OCI-LY3 (cell line): ENCODE measurements at regions not wholly inside any gene's neighbourhood (a gene's known extent, or its start where the extent isn't known, plus 50 kb on each side); places are given as distances from the start of the nearest gene placed in this dataset.

Experiments used
- H2AFZ ChIP-seq: fragments of 200-600, 300-600 bp; shearing (Covaris generic); 2 replicates; pipeline ENCODE4 v1.6.0; 2014; ENCODE audit warnings: antibody characterized with exemption, low read depth, low read length
- H3K27ac ChIP-seq: fragments of 200-600, 300-600 bp; sonication (generic); 2 replicates; pipeline ENCODE4 v1.5.1; 2014; ENCODE audit warnings: mild to moderate bottlenecking, low read length, moderate library complexity, mixed read lengths
- H3K27me3 ChIP-seq: fragments of 200-600, 300-600 bp; sonication (generic); 2 replicates; pipeline ENCODE4 v1.6.1; 2014; ENCODE audit warnings: low read depth, low read length, mixed read lengths
- H3K36me3 ChIP-seq: fragments of 200-600, 300-600 bp; sonication (generic); replicated peaks from 2 replicates; pipeline ENCODE3; 2014; ENCODE audit warnings: low read depth, low read length, mixed read lengths
- H3K4me1 ChIP-seq: fragments of 300-600, 200-600 bp; sonication (generic); 2 replicates; pipeline ENCODE4 v1.6.1; 2014; ENCODE audit warnings: low read length, mixed read lengths
- H3K4me2 ChIP-seq: fragments of 200-600, 300-600 bp; sonication (generic); 2 replicates; pipeline ENCODE4 v1.6.1; 2014; ENCODE audit warnings: low read length, mixed read lengths
- H3K4me3 ChIP-seq: fragments of 300-600, 200-600 bp; sonication (generic); 2 replicates; pipeline ENCODE4 v1.5.1; 2014; ENCODE audit warnings: antibody characterized with exemption, mild to moderate bottlenecking, low read length, moderate library complexity
- H3K79me2 ChIP-seq: fragments of 300-600, 200-600 bp; shearing (Covaris generic); 2 replicates; pipeline ENCODE4 v1.6.1; 2014; ENCODE audit warnings: mild to moderate bottlenecking, low read length, mixed read lengths
- H3K9ac ChIP-seq: fragments of 300-600, 200-600 bp; shearing (Covaris generic); 2 replicates; pipeline ENCODE4 v1.6.0; 2014; ENCODE audit warnings: mild to moderate bottlenecking, low read length, moderate library complexity
- H3K9me3 ChIP-seq: fragments of 200-600, 300-600 bp; shearing (Covaris generic); 2 replicates; pipeline ENCODE4 v1.6.1; 2014; ENCODE audit warnings: low read length, mixed read lengths; ENCODE audit not compliant: insufficient read depth
- H4K20me1 ChIP-seq: fragments of 200-600, 300-600 bp; sonication (generic); 2 replicates; pipeline ENCODE4 v1.6.1; 2016; ENCODE audit warnings: low read length, mixed read lengths; ENCODE audit not compliant: insufficient read depth
- CTCF ChIP-seq: fragments of 200-600, 300-600 bp; sonication (generic); IDR thresholded peaks from 2 replicates; pipeline ENCODE4 v1.5.1; 2014; ENCODE audit warnings: antibody characterized with exemption, low read length, low read depth
- EZH2phosphoT487 ChIP-seq: fragments of 200-600 bp; shearing (Covaris generic); IDR thresholded peaks from 2 replicates; pipeline ENCODE4 v1.6.1; 2018; ENCODE audit warnings: antibody characterized with exemption, mixed run types, low read depth

DNA sequence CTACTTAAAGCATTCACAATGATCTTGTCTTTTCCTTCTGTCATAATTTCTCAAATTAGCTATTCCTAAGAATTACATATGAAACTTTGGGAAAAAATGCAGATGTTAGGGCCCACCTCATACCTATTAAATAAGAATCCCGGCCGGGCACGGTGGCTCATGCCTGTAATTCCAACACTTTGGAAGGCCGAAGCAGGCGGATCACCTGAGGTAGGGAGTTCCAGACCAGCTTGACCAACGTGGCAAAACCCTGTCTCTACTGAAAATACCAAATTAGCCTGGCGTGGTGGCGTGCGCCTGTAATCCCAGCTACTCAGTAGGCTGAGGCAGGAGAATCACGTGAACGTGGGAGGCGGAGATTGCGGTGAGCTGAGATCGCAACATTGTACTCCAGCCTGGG is 158.4 kb upstream of the TLL1 start:
- Histone ChIP-seq H3K27ac (no peak overlapping the region), H4K20me1 (no peaks in the 10 kb centered on the region), H3K4me1 (peaks cover 6% of the 10 kb centered on the region; the same call in 1 of the 2 replicates), H3K36me3 (no peaks in the 10 kb centered on the region), H3K79me2 (no peaks in the 10 kb centered on the region), H3K27me3 (no peaks in the 10 kb centered on the region), H3K4me2 (no peak overlapping the region), H3K9ac (no peak overlapping the region), H3K4me3 (no peak overlapping the region), H2AFZ (no peak overlapping the region), H3K9me3 (no peaks in the 10 kb centered on the region)
- TF ChIP-seq EZH2phosphoT487, result no peak
- TF ChIP-seq CTCF, result no peak

DNA sequence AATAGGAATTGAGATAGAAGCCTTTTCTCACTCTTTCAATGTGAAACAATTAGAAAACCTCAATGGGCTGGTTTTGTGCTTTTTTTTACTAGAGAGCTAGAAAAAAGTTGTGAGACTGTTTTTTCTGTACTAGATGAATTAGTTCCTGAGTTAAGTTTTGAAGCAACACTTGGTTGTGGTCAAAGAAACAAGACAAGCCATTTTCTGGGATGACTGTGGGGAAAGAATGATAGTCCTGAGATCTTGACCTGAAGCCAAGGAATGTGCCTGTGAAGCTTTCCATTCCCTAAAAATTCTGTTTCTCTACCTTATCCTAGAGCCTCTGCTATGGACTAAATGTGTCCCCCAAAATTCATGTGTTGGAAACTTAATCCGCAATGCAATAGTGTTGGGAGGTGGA is 157.8 kb upstream of the TLL1 start:
- Histone ChIP-seq H2AFZ (no peak overlapping the region), H3K27ac (no peak overlapping the region), H3K27me3 (no peaks in the 10 kb centered on the region), H3K4me3 (no peak overlapping the region), H3K4me1 (peaks cover 6% of the 10 kb centered on the region; the same call in 1 of the 2 replicates), H3K9me3 (no peaks in the 10 kb centered on the region), H3K9ac (no peak overlapping the region), H4K20me1 (no peaks in the 10 kb centered on the region), H3K36me3 (no peaks in the 10 kb centered on the region), H3K79me2 (no peaks in the 10 kb centered on the region), H3K4me2 (no peak overlapping the region)
- TF ChIP-seq CTCF (no peak), EZH2phosphoT487 (no peak)

DNA sequence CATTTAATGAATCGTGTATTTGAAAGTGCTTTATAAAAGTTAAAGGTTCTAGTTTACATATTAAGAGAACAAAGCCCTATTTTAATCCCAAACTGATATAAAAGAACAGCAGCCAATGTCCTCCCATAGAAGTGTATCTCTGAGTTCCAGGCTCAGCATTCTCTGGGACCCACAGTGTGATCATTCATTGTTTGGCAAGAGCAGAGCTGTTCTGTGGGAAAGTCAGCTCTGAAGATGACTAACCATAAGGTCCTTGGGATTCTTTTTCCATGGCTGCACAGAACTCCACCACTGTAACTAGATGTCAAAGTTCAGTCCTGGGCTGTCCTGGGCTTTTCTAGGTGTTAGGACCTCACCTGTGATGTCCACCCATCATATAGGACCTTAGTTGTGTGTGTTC is 157.0 kb upstream of the TLL1 start:
- Histone ChIP-seq H3K27me3 (no peaks in the 10 kb centered on the region), H2AFZ (no peak overlapping the region), H4K20me1 (no peaks in the 10 kb centered on the region)

DNA sequence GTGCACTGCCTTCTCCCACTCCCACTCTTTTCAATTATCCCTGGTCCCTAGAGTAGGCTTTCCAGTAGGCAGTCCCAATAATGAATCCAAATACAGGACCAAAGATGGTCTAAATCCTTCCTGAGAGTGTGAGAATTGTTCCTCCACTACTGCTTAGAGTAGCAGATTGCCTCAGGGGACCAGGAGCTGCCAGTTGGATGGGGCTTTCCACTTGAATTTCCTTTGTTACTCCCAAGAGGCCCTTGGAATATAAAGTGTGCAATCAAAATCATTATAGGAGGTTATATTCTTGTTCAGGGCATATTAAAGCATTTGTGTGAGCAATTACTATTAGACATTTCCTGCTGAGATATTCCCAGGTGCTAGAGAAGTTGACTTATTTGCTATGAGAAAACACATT is 156.6 kb upstream of the TLL1 start:
- Histone ChIP-seq H3K36me3 (no peaks in the 10 kb centered on the region), H2AFZ (no peak overlapping the region), H3K4me1 (peaks cover 6% of the 10 kb centered on the region; the same call in 1 of the 2 replicates), H4K20me1 (no peaks in the 10 kb centered on the region), H3K4me3 (no peak overlapping the region), H3K9me3 (no peaks in the 10 kb centered on the region), H3K27ac (no peak overlapping the region), H3K4me2 (no peak overlapping the region), H3K9ac (no peak overlapping the region), H3K79me2 (no peaks in the 10 kb centered on the region), H3K27me3 (no peaks in the 10 kb centered on the region)
- TF ChIP-seq CTCF (no peak), EZH2phosphoT487 (no peak)

More for the DNA sequence above, 157.0 kb upstream of the TLL1 start:
- Histone ChIP-seq H3K4me2 (no peak overlapping the region), H3K9me3 (no peaks in the 10 kb centered on the region), H3K4me1 (peaks cover 6% of the 10 kb centered on the region; the same call in 1 of the 2 replicates), H3K36me3 (no peaks in the 10 kb centered on the region), H3K9ac (no peak overlapping the region), H3K4me3 (no peak overlapping the region), H3K79me2 (no peaks in the 10 kb centered on the region), H3K27ac (no peak overlapping the region)
- TF ChIP-seq CTCF, result no peak
